ENCODE measurements at regions not wholly inside any gene's neighbourhood (a gene's known extent, or its start where the extent isn't known, plus 50 kb on each side); places are given as distances from the start of the nearest gene placed in this dataset.

DNA sequence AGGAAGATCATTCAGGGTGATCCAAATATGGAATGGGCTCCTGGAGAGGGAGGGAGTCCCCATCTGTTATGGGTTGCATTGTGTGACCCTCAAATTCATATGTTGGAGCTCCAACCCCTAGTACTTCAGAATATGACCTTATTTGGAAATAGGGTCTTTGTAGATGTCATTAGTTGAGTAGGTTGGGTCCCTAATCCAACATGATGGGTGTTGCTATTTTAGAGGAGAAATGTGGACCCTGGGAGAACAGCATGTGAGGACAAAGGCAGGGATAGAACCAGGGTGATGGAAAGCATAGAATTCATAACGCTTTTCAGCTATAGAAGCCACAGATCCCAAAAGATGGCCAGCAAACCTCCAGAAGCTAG lies 91.5 kb upstream of the SMNDC1 start:
- no peak for DNase-seq (ENCODE audit: low read depth in 1 of 2, low spot score in 1 of 2)

DNA sequence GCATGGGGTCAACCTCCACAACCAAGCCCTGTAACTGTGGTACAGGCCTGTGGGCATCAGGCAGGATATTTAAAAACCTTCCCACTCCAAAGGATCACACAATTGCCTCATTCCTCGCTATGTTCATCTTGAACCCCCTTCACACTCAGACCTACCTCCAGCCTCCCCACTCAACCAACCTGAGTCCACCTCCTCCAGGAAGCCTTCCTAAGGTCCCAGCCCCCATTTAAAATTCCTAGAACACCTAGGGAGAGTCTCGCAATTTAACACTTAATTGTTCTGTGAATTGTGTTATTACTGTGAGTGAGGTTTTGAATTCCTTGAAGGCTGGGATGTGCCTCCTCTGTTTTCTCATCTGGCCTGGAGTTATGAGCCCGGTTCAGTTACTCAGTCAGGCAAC lies 93.1 kb upstream of the SMNDC1 start:
- DNase-seq (ENCODE audit: low read depth in 1 of 2, low spot score in 1 of 2) = no peak

GRCh38 chr10:110398419-110399105 lies 93.8 kb upstream of the SMNDC1 start:
- DNase-seq (ENCODE audit: low read depth in 1 of 2, low spot score in 1 of 2) = no peak

- DNase-seq (ENCODE audit: low read depth in 1 of 2, low spot score in 1 of 2) = no peak
Measured at GRCh38 chr10:110399106-110399964, 94.6 kb upstream of the SMNDC1 start.

GRCh38 chr10:110399965-110400933 lies 95.5 kb upstream of the SMNDC1 start:
- DNase-seq (ENCODE audit: low read depth in 1 of 2, low spot score in 1 of 2) = no peak

DNA sequence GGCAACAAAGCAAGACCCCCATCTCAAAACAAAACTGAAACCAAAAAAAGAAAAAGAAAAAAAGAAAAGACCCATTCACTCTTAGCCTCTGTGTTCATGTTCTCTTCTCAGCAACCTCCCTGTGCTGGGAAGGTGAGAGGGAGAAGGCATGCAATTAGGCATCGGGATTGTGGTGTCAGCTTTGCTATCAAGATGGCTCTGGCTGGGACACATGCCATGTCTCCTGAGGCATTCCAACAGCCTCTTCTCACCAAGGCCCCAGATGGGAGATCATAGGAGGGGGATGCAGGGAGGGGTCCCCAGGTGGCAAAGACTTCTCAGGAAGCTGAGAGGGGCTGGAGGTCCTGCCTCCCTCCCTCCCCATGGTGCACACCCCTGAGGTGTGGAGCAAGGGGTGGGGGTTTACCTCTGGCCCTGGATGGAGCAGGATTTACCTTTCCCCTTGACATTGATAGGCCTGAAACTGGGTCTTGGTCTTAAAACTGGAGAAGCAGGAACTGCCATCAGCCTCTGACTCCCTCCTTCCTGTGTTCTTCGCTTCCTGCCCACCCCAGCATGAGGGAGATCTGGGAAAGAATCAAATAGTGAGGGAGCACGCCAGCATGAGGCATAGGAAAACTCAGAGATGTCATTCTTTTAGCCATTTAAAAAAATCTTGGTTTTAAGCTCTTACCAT lies 96.2 kb upstream of the DUSP5 start:
- DNase-seq (ENCODE audit: low read depth in 1 of 2, low spot score in 1 of 2) = no peak

- DNase-seq (ENCODE audit: low read depth in 1 of 2, low spot score in 1 of 2) = no peak
Measured at GRCh38 chr10:110402077-110402416, 95.7 kb upstream of the DUSP5 start.

- no peak for DNase-seq (ENCODE audit: low read depth in 1 of 2, low spot score in 1 of 2)
Measured at GRCh38 chr10:110403593-110403992, 94.1 kb upstream of the DUSP5 start.

DNA sequence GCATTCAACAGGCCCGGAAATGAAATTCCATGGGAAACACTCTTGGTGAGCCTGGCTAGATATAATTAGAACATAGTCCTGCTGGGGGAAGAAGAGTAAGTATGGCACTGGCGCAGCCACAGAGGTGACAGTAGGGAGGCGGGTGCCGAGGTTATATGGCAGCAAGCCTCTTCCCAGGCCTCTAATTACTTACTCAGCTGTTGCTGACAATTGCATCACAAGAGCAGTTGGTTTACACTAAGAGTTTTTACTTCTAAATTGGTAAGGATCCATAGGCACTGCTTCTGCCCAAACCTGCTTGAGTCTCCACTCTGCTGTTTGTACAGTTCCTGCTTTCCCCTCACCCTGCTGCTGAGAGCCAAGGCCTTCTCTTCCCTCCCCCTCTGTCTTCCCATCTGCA lies 93.3 kb upstream of the DUSP5 start:
- no peak for DNase-seq (ENCODE audit: low read depth in 1 of 2, low spot score in 1 of 2)

DNA sequence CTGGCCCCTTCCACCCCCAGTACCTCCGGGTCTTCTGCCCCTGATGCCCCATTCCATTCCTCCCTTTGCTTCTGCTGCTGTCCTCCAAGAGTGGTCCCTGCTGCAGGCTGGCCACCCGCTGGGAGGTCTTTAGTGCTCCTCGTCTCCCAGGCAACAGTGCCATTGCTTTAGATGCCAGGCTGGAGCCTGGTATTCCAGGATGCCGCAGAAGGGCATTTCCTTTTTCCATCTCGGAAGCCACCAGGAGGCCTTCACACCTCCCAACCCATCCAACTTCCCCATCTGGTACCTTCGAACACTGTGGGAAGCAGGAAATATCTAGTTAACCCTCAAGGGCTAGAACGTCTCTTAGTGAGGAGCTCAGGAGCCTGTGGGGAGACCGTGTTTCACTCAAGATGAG lies 92.9 kb upstream of the DUSP5 start:
- DNase-seq (ENCODE audit: low read depth in 1 of 2, low spot score in 1 of 2) = no peak

DNA sequence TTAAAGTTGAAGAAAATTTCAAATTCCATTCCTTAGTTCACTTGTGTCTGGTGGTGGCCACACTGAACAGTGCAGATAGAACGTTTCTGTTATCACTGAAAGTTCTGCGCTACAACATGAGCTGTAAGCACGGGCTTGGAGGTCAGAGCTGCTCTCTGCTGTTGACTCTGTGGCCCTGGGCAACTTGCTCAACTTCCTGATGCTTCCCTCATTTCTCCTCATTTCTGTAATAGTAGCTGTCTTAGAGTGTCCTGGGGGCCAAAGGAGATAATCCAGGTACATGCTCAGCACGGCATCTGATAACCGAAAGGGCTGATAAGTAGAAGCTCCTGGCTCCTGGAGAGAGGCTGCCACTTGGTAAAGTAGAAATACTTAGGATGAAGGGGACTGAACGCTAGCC lies 92.3 kb upstream of the DUSP5 start:
- DNase-seq (ENCODE audit: low read depth in 1 of 2, low spot score in 1 of 2) = no peak

GRCh38 chr10:110407301-110408170 lies 90.2 kb upstream of the DUSP5 start:
- DNase-seq (ENCODE audit: low read depth in 1 of 2, low spot score in 1 of 2) = no peak

GRCh38 chr10:110408203-110408871 lies 89.4 kb upstream of the DUSP5 start:
- DNase-seq (ENCODE audit: low read depth in 1 of 2, low spot score in 1 of 2) = no peak

GRCh38 chr10:110408943-110409342 lies 88.8 kb upstream of the DUSP5 start:
- DNase-seq (ENCODE audit: low read depth in 1 of 2, low spot score in 1 of 2) = no peak

DNA sequence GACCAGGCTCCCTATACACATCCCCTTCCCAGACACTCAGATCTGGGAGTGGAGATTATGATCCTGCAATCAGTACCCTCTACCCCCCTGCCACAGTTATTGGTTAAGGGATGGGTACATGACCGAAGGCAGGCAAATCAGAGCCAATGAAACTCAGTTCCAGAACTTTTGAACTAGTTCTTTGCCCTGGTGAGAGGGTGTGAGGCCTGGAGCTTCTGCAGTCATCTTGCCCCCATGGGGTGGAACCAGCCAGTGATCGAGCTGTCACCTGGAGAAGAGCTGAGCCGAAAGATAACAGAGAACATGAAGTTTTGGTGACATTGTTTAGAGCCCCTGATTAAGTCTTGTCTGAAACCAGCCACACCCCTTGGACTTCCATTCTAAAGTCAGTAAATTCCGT lies 88.2 kb upstream of the DUSP5 start:
- no peak for DNase-seq (ENCODE audit: low read depth in 1 of 2, low spot score in 1 of 2)

- DNase-seq (ENCODE audit: low read depth in 1 of 2, low spot score in 1 of 2) = no peak
Measured at GRCh38 chr10:110409926-110410325, 87.8 kb upstream of the DUSP5 start.

GRCh38 chr10:110410329-110411046 lies 87.2 kb upstream of the DUSP5 start:
- DNase-seq (ENCODE audit: low read depth in 1 of 2, low spot score in 1 of 2) = no peak

- DNase-seq (ENCODE audit: low read depth in 1 of 2, low spot score in 1 of 2) = no peak
Measured at GRCh38 chr10:110411047-110411410, 86.7 kb upstream of the DUSP5 start.
